ENCODE measurements at regions not wholly inside any gene's neighbourhood (a gene's known extent, or its start where the extent isn't known, plus 50 kb on each side); places are given as distances from the start of the nearest gene placed in this dataset.
"Not testable (repeated sequence)": the region's sequence is repeated elsewhere in the genome, so short reads cannot be mapped to it uniquely, and the experiment has no call there.

- Mint-ChIP-seq H3K4me3 (no peak overlapping the region), H3K27ac (no peak overlapping the region), H3K27me3 (peaks cover 8% of the 10 kb centered on the region), H3K9me3 (no peaks in the 10 kb centered on the region), H3K4me1 (no peaks in the 10 kb centered on the region)
- DNase-seq (no peak), ATAC-seq (no peak)
These were observed 50.0 kb upstream of the ABLIM1 start for GRCh38 chr10:114708084-114708483.

- DNase-seq (no peak), ATAC-seq (no peak)
- H3K9me3 Mint-ChIP-seq = no peaks in the 10 kb centered on the region
These were observed 50.8 kb upstream of the ABLIM1 start for GRCh38 chr10:114708717-114709335.

GRCh38 chr10:114709984-114710383 lies 51.9 kb upstream of the ABLIM1 start:
- Mint-ChIP-seq H3K4me1 (no peaks in the 10 kb centered on the region), H3K4me3 (no peak overlapping the region), H3K27ac (no peak overlapping the region), H3K9me3 (no peaks in the 10 kb centered on the region), H3K27me3 (peaks cover 25% of the 10 kb centered on the region)
- no peak for DNase-seq
- ATAC-seq = no peak

More at GRCh38 chr10:114708717-114709335, 50.8 kb upstream of the ABLIM1 start:
- Mint-ChIP-seq H3K4me1 (no peaks in the 10 kb centered on the region), H3K27me3 (peaks cover 15% of the 10 kb centered on the region), H3K27ac (no peak overlapping the region), H3K4me3 (no peak overlapping the region)

- H3K9me3 Mint-ChIP-seq = no peaks in the 10 kb centered on the region
- no peaks in the 10 kb centered on the region for H3K4me1 Mint-ChIP-seq
- no peak overlapping the region for H3K4me3 Mint-ChIP-seq
- no peak overlapping the region for H3K27ac Mint-ChIP-seq
- peaks cover 26% of the 10 kb centered on the region for H3K27me3 Mint-ChIP-seq
- DNase-seq (no peak), ATAC-seq (no peak)
These were observed 53.2 kb upstream of the ABLIM1 start for GRCh38 chr10:114711176-114711868.

- DNase-seq (no peak), ATAC-seq (no peak)
- Mint-ChIP-seq H3K27ac (no peak overlapping the region), H3K4me1 (no peaks in the 10 kb centered on the region), H3K9me3 (no peaks in the 10 kb centered on the region), H3K27me3 (peaks cover 26% of the 10 kb centered on the region), H3K4me3 (no peak overlapping the region)
These were observed 53.8 kb upstream of the ABLIM1 start for GRCh38 chr10:114711869-114712250.

GRCh38 chr10:114713525-114714090 lies 55.5 kb upstream of the ABLIM1 start:
- H3K27ac Mint-ChIP-seq = no peak overlapping the region
- no peak for DNase-seq
- no peaks in the 10 kb centered on the region for H3K4me1 Mint-ChIP-seq
- H3K9me3 Mint-ChIP-seq = no peaks in the 10 kb centered on the region
- no peak overlapping the region for H3K4me3 Mint-ChIP-seq
- peaks cover 26% of the 10 kb centered on the region for H3K27me3 Mint-ChIP-seq
- ATAC-seq = no peak

GRCh38 chr10:114714281-114714741 lies 56.2 kb upstream of the ABLIM1 start:
- H3K4me1 Mint-ChIP-seq = no peaks in the 10 kb centered on the region
- DNase-seq = no peak

GRCh38 chr10:114715171-114715670 lies 57.1 kb upstream of the ABLIM1 start:
- H3K4me3 Mint-ChIP-seq = no peak overlapping the region

More at GRCh38 chr10:114714281-114714741, 56.2 kb upstream of the ABLIM1 start:
- Mint-ChIP-seq H3K27ac (no peak overlapping the region), H3K9me3 (no peaks in the 10 kb centered on the region), H3K4me3 (no peak overlapping the region), H3K27me3 (peaks cover 26% of the 10 kb centered on the region)
- no peak for ATAC-seq

GRCh38 chr10:114716811-114717404 lies 58.8 kb upstream of the ABLIM1 start:
- H3K27ac Mint-ChIP-seq = no peak overlapping the region
- no peaks in the 10 kb centered on the region for H3K9me3 Mint-ChIP-seq
- no peak for DNase-seq
- ATAC-seq = no peak
- H3K27me3 Mint-ChIP-seq = peaks cover 26% of the 10 kb centered on the region
- no peaks in the 10 kb centered on the region for H3K4me1 Mint-ChIP-seq
- H3K4me3 Mint-ChIP-seq = no peak overlapping the region

More at GRCh38 chr10:114715171-114715670, 57.1 kb upstream of the ABLIM1 start:
- Mint-ChIP-seq H3K27me3 (peaks cover 26% of the 10 kb centered on the region), H3K4me1 (no peaks in the 10 kb centered on the region), H3K9me3 (no peaks in the 10 kb centered on the region), H3K27ac (no peak overlapping the region)
- DNase-seq = no peak
- no peak for ATAC-seq

- H3K27ac Mint-ChIP-seq, H3K4me3 Mint-ChIP-seq: not testable (repeated sequence)
These were observed 59.8 kb upstream of the ABLIM1 start for GRCh38 chr10:114717881-114718280.

GRCh38 chr10:114718374-114718773 lies 60.3 kb upstream of the ABLIM1 start:
- Mint-ChIP-seq H3K4me1 (no peaks in the 10 kb centered on the region), H3K27me3 (peaks cover 24% of the 10 kb centered on the region), H3K9me3 (no peaks in the 10 kb centered on the region), H3K4me3 (no peak overlapping the region), H3K27ac (no peak overlapping the region)
- no peak for ATAC-seq
- no peak for DNase-seq

More at GRCh38 chr10:114717881-114718280, 59.8 kb upstream of the ABLIM1 start:
- not testable (repeated sequence) for H3K9me3 Mint-ChIP-seq, ATAC-seq, H3K4me1 Mint-ChIP-seq, DNase-seq
- H3K27me3 Mint-ChIP-seq = peaks cover 26% of the 10 kb centered on the region

GRCh38 chr10:114719311-114719710 lies 61.2 kb upstream of the ABLIM1 start:
- H3K4me3 Mint-ChIP-seq = no peak overlapping the region
- H3K27ac Mint-ChIP-seq = no peak overlapping the region
- DNase-seq (no peak), ATAC-seq (no peak)
- no peaks in the 10 kb centered on the region for H3K4me1 Mint-ChIP-seq
- H3K27me3 Mint-ChIP-seq = peaks cover 15% of the 10 kb centered on the region
- no peaks in the 10 kb centered on the region for H3K9me3 Mint-ChIP-seq

GRCh38 chr10:114720023-114720422 lies 61.9 kb upstream of the ABLIM1 start:
- H3K4me1 Mint-ChIP-seq, H3K27ac Mint-ChIP-seq, DNase-seq, H3K9me3 Mint-ChIP-seq, H3K4me3 Mint-ChIP-seq, ATAC-seq, H3K27me3 Mint-ChIP-seq: not testable (repeated sequence)

- no peaks in the 10 kb centered on the region for H3K27me3 Mint-ChIP-seq
- H3K27ac Mint-ChIP-seq = no peak overlapping the region
- no peak overlapping the region for H3K4me3 Mint-ChIP-seq
- DNase-seq (no peak), ATAC-seq (no peak)
- no peaks in the 10 kb centered on the region for H3K9me3 Mint-ChIP-seq
- no peaks in the 10 kb centered on the region for H3K4me1 Mint-ChIP-seq
These were observed 62.7 kb upstream of the ABLIM1 start for GRCh38 chr10:114720685-114721278.

GRCh38 chr10:114722136-114722535 lies 64.1 kb upstream of the ABLIM1 start:
- not testable (repeated sequence) for H3K27me3 Mint-ChIP-seq, ATAC-seq, H3K27ac Mint-ChIP-seq, DNase-seq, H3K4me3 Mint-ChIP-seq, H3K9me3 Mint-ChIP-seq, H3K4me1 Mint-ChIP-seq

All from stimulated activated naive CD8-positive, alpha-beta T cell treated with anti-CD3 and anti-CD28 coated beads, Interleukin-15, amount 100 ng/mL, for 72 hours (primary cell).